ENCODE measurements at regions not wholly inside any gene's neighbourhood (a gene's known extent, or its start where the extent isn't known, plus 50 kb on each side); places are given as distances from the start of the nearest gene placed in this dataset.
"Not testable (repeated sequence)": the region's sequence is repeated elsewhere in the genome, so short reads cannot be mapped to it uniquely, and the experiment has no call there.

- DNase-seq = no peak
- TF ChIP-seq CTCF (IDR thresholded peaks at IDR 0.05) = no peak
- intact Hi-C loops (cut with DNase I, micrococcal nuclease) = no loop called here
Measured at GRCh38 chr2:150675807-150676206, 188.3 kb upstream of the RND3 start.

GRCh38 chr2:150674283-150674682 is 186.8 kb upstream of the RND3 start:
- no peaks in the 10 kb centered on the region for H3K4me1 ChIP-seq (ENCODE audit: low read depth)
- intact Hi-C loops (cut with DNase I, micrococcal nuclease) = no loop called here
- H3K36me3 ChIP-seq (ENCODE audit: low read depth) = no peaks in the 10 kb centered on the region
- DNase-seq (no peak), ATAC-seq (no peak)
- TF ChIP-seq CTCF (IDR thresholded peaks at IDR 0.05) = no peak
- H3K4me3 ChIP-seq = no peak overlapping the region
- H3K9me3 ChIP-seq = no peaks in the 10 kb centered on the region

More at GRCh38 chr2:150675807-150676206, 188.3 kb upstream of the RND3 start:
- Histone ChIP-seq H3K9me3 (no peaks in the 10 kb centered on the region), H3K4me1 (ENCODE audit: low read depth) (no peaks in the 10 kb centered on the region), H3K36me3 (ENCODE audit: low read depth) (no peaks in the 10 kb centered on the region), H3K4me3 (no peak overlapping the region)
- ATAC-seq = no peak

GRCh38 chr2:150672311-150672710 is 184.8 kb upstream of the RND3 start:
- H3K4me3 ChIP-seq = no peak overlapping the region
- DNase-seq = no peak
- no peak for ATAC-seq
- H3K4me1 ChIP-seq (ENCODE audit: low read depth) = no peaks in the 10 kb centered on the region
- intact Hi-C loops (cut with DNase I, micrococcal nuclease) = no loop called here
- no peaks in the 10 kb centered on the region for H3K9me3 ChIP-seq
- H3K36me3 ChIP-seq (ENCODE audit: low read depth) = no peaks in the 10 kb centered on the region
- TF ChIP-seq CTCF (IDR thresholded peaks at IDR 0.05) = no peak

GRCh38 chr2:150669492-150669891 is 182.0 kb upstream of the RND3 start:
- H3K4me1 ChIP-seq (ENCODE audit: low read depth) = no peaks in the 10 kb centered on the region
- TF ChIP-seq CTCF (IDR thresholded peaks at IDR 0.05) = no peak
- no peaks in the 10 kb centered on the region for H3K36me3 ChIP-seq (ENCODE audit: low read depth)
- H3K4me3 ChIP-seq = no peak overlapping the region
- intact Hi-C loops (cut with DNase I, micrococcal nuclease) = no loop called here
- DNase-seq = no peak
- no peaks in the 10 kb centered on the region for H3K9me3 ChIP-seq
- no peak for ATAC-seq

- H3K4me3 ChIP-seq; ATAC-seq; H3K36me3 ChIP-seq (ENCODE audit: low read depth); intact Hi-C loops (cut with DNase I, micrococcal nuclease); DNase-seq; H3K4me1 ChIP-seq (ENCODE audit: low read depth); H3K9me3 ChIP-seq: not testable (repeated sequence)
Measured at GRCh38 chr2:150667039-150667438, 179.6 kb upstream of the RND3 start.

GRCh38 chr2:150663143-150663542 is 175.7 kb upstream of the RND3 start:
- Histone ChIP-seq H3K4me1 (ENCODE audit: low read depth) (no peaks in the 10 kb centered on the region), H3K36me3 (ENCODE audit: low read depth) (no peaks in the 10 kb centered on the region), H3K9me3 (peaks cover 9% of the 10 kb centered on the region), H3K4me3 (no peak overlapping the region)
- no peak for DNase-seq
- no peak for TF ChIP-seq CTCF (IDR thresholded peaks at IDR 0.05)
- ATAC-seq = no peak
- intact Hi-C loops (cut with DNase I, micrococcal nuclease) = no loop called here

Data from mucosa of descending colon (tissue), 3 donors.